ENCODE measurements at regions not wholly inside any gene's neighbourhood (a gene's known extent, or its start where the extent isn't known, plus 50 kb on each side); places are given as distances from the start of the nearest gene placed in this dataset.

- H3K27me3 ChIP-seq (ENCODE audit: control insufficient read depth in 1 of 2, insufficient read depth in 2 of 2, low read length in 2 of 2), result no peaks in the 10 kb centered on the region
- 0% methylated on average over 1 of the region's 1 CpG for WGBS (ENCODE audit: low lambda C conversion rate)
- DNase-seq (ENCODE audit: low spot score) (peak; percentile 3), FAIRE-seq (no peak), ATAC-seq (no peak)
- no peaks in the 10 kb centered on the region for H4K20me1 ChIP-seq (ENCODE audit: insufficient read depth, low read length)
- no peaks in the 10 kb centered on the region for H3K9me3 ChIP-seq (ENCODE audit: low read length)
- no peak overlapping the region for H3K27ac ChIP-seq (ENCODE audit: extremely low read length, insufficient read depth, low read length)
- no peaks in the 10 kb centered on the region for H3K36me3 ChIP-seq (replicated peaks in 1 of 2; ENCODE audit: control insufficient read depth in 1 of 2, insufficient read depth in 2 of 2, low read length in 2 of 2)
- in situ Hi-C loops (cut with HindIII; ENCODE audit: extremely low pct_ligation_motif_present, low pct_unique_long_range_greater_than_20kb), result no loop called here
- CTCF ChIA-PET (ENCODE audit: low intra/inter-chr PET ratio, low total read pairs), result no interaction called here
- intact Hi-C loops (cut with micrococcal nuclease; ENCODE audit: unreplicated experiment), result no loop called here
- no peaks in the 10 kb centered on the region for H3K4me1 ChIP-seq (ENCODE audit: insufficient read depth, low read length)
- H3K4me3 ChIP-seq (replicated peaks in 1 of 3; ENCODE audit: insufficient read depth in 1 of 3, low read depth in 2 of 3, low read length in 3 of 3), result no peak overlapping the region
- H3K79me2 ChIP-seq (ENCODE audit: insufficient read depth, low read length), result no peaks in the 10 kb centered on the region
- POLR2A ChIA-PET, result no interaction called here
- BruUV-seq (replicated peaks), result no TSS peak
- TF ChIP-seq ZBTB7B (CRISPR knock-in tag; IDR thresholded peaks at IDR 0.05) (no peak), PHF8 (CRISPR knock-in tag; IDR thresholded peaks at IDR 0.05) (no peak), ZC3H13 (CRISPR knock-in tag; IDR thresholded peaks at IDR 0.05) (no peak), ISL2 (CRISPR knock-in tag; IDR thresholded peaks at IDR 0.05) (no peak), ZNF580 (CRISPR knock-in tag; IDR thresholded peaks at IDR 0.05; ENCODE audit: borderline replicate concordance, low read depth) (no peak), TFDP1 (CRISPR knock-in tag; IDR thresholded peaks at IDR 0.05; ENCODE audit: borderline replicate concordance) (no peak), RAD21 (CRISPR knock-in tag; IDR thresholded peaks at IDR 0.05) (no peak)
- H3K9ac ChIP-seq (ENCODE audit: insufficient read depth, low read depth, low read length), result no peak overlapping the region
- no peak overlapping the region for H3K4me2 ChIP-seq (ENCODE audit: low read depth, low read length)
- no peak overlapping the region for H2AFZ ChIP-seq (ENCODE audit: low read length)
Observed at GRCh38 chr9:102499468-102499867, 495.7 kb upstream of the CYLC2 start.

GRCh38 chr9:102497709-102498108, 497.4 kb upstream of the CYLC2 start:
- no peaks in the 10 kb centered on the region for H3K4me1 ChIP-seq (ENCODE audit: insufficient read depth, low read length)
- H3K9me3 ChIP-seq (ENCODE audit: low read length), result no peaks in the 10 kb centered on the region
- POLR2A ChIA-PET, result no interaction called here
- H3K9ac ChIP-seq (ENCODE audit: insufficient read depth, low read depth, low read length), result no peak overlapping the region
- CTCF ChIA-PET (ENCODE audit: low intra/inter-chr PET ratio, low total read pairs), result no interaction called here
- no TSS peak for BruUV-seq (replicated peaks)
- no peak for FAIRE-seq
- DNase-seq (ENCODE audit: low spot score), result no peak
- intact Hi-C loops (cut with micrococcal nuclease; ENCODE audit: unreplicated experiment) (no loop called here), in situ Hi-C loops (cut with HindIII; ENCODE audit: extremely low pct_ligation_motif_present, low pct_unique_long_range_greater_than_20kb) (no loop called here)
- WGBS (ENCODE audit: low lambda C conversion rate), result 6% methylated on average over 8 of the region's 9 CpGs
- no peak for ATAC-seq
- H3K79me2 ChIP-seq (ENCODE audit: insufficient read depth, low read length), result no peaks in the 10 kb centered on the region
- no peaks in the 10 kb centered on the region for H3K36me3 ChIP-seq (replicated peaks in 1 of 2; ENCODE audit: control insufficient read depth in 1 of 2, insufficient read depth in 2 of 2, low read length in 2 of 2)
- H4K20me1 ChIP-seq (ENCODE audit: insufficient read depth, low read length), result no peaks in the 10 kb centered on the region
- H3K4me3 ChIP-seq (replicated peaks in 1 of 3; ENCODE audit: insufficient read depth in 1 of 3, low read depth in 2 of 3, low read length in 3 of 3), result no peak overlapping the region
- no peak overlapping the region for H3K4me2 ChIP-seq (ENCODE audit: low read depth, low read length)
- H2AFZ ChIP-seq (ENCODE audit: low read length), result no peak overlapping the region
- H3K27ac ChIP-seq (ENCODE audit: extremely low read length, insufficient read depth, low read length), result no peak overlapping the region
- no peaks in the 10 kb centered on the region for H3K27me3 ChIP-seq (ENCODE audit: control insufficient read depth in 1 of 2, insufficient read depth in 2 of 2, low read length in 2 of 2)
- TF ChIP-seq SOX13 (IDR thresholded peaks at IDR 0.05) (no peak), SOX13 (CRISPR knock-in tag; conservative IDR thresholded peaks at IDR 0.05 in 1 of 2, IDR thresholded peaks at IDR 0.05 in 1 of 2) (no peak), ZBTB34 (CRISPR knock-in tag; IDR thresholded peaks at IDR 0.05) (no peak), AHDC1 (CRISPR knock-in tag; IDR thresholded peaks at IDR 0.05; ENCODE audit: borderline replicate concordance) (no peak), PTBP1 (IDR thresholded peaks at IDR 0.05; ENCODE audit: low read depth, low read length, poor library complexity, severe bottlenecking) (no peak)

Measured in HepG2 (cell line).